ENCODE measurements at regions not wholly inside any gene's neighbourhood (a gene's known extent, or its start where the extent isn't known, plus 50 kb on each side); places are given as distances from the start of the nearest gene placed in this dataset.

DNA sequence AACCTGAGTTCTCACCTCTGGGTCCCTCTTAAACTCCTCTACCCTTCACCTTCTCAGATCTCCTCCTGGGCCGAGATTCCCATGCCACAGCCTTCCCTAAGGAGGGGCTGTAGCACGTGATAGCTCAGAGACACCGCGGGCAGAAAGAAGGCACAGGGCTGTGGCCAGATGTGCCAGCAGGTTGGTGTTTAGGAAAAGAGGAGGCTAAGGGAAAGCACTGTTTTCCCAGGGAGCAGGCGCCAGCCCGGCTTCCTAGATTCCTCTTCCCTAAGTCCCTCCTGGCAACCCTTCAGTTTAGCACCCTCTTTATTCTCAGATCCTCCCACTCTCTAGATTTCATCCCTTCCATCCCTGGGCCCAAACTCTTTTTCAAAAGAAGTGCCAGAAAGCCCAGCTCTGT is 59.4 kb upstream of the CCNG1 start:
- H3K27me3 ChIP-seq (ENCODE audit: control insufficient read depth, insufficient read depth, low read length) = no peaks in the 10 kb centered on the region
- peaks cover 14% of the 10 kb centered on the region for H3K4me1 ChIP-seq (ENCODE audit: control insufficient read depth, insufficient read depth, low read length)
- H3K4me3 ChIP-seq (ENCODE audit: low read depth in 2 of 2, low read length in 2 of 2) = no peak overlapping the region
- intact Hi-C loops (cut with micrococcal nuclease; ENCODE audit: unreplicated experiment) = no loop called here
- H3K9me3 ChIP-seq (ENCODE audit: control insufficient read depth, insufficient read depth, low read depth, low read length) = no peaks in the 10 kb centered on the region
- H3K27ac ChIP-seq (ENCODE audit: low read length) = no peak overlapping the region; the same call in 1 of the 2 replicates
- CTCF ChIA-PET = no interaction called here
- DNase-seq (ENCODE audit: low read depth, low spot score) (no peak), ATAC-seq (no peak)
- in situ Hi-C loops (cut with HindIII; ENCODE audit: low pct_unique_long_range_greater_than_20kb, low sequenced_read_pairs) = no loop called here
- no peaks in the 10 kb centered on the region for H3K36me3 ChIP-seq (ENCODE audit: control insufficient read depth, insufficient read depth, low read length)
- BruUV-seq (replicated peaks) = no TSS peak
- POLR2A ChIA-PET = no interaction called here
- TF ChIP-seq TCF7L2 (IDR thresholded peaks at IDR 0.05; ENCODE audit: low read depth, low read length) (no peak), POLR2AphosphoS5 (IDR thresholded peaks at IDR 0.05; ENCODE audit: low read depth, low read length) (no peak), SIN3A (IDR thresholded peaks at IDR 0.05; ENCODE audit: borderline replicate concordance, insufficient read depth, low read depth, low read length) (no peak)
- TF ChIP-seq, protein P1, sequence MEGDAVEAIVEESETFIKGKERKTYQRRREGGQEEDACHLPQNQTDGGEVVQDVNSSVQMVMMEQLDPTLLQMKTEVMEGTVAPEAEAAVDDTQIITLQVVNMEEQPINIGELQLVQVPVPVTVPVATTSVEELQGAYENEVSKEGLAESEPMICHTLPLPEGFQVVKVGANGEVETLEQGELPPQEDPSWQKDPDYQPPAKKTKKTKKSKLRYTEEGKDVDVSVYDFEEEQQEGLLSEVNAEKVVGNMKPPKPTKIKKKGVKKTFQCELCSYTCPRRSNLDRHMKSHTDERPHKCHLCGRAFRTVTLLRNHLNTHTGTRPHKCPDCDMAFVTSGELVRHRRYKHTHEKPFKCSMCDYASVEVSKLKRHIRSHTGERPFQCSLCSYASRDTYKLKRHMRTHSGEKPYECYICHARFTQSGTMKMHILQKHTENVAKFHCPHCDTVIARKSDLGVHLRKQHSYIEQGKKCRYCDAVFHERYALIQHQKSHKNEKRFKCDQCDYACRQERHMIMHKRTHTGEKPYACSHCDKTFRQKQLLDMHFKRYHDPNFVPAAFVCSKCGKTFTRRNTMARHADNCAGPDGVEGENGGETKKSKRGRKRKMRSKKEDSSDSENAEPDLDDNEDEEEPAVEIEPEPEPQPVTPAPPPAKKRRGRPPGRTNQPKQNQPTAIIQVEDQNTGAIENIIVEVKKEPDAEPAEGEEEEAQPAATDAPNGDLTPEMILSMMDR (IDR thresholded peaks at IDR 0.05) = no peak
- TF ChIP-seq, protein P2, sequence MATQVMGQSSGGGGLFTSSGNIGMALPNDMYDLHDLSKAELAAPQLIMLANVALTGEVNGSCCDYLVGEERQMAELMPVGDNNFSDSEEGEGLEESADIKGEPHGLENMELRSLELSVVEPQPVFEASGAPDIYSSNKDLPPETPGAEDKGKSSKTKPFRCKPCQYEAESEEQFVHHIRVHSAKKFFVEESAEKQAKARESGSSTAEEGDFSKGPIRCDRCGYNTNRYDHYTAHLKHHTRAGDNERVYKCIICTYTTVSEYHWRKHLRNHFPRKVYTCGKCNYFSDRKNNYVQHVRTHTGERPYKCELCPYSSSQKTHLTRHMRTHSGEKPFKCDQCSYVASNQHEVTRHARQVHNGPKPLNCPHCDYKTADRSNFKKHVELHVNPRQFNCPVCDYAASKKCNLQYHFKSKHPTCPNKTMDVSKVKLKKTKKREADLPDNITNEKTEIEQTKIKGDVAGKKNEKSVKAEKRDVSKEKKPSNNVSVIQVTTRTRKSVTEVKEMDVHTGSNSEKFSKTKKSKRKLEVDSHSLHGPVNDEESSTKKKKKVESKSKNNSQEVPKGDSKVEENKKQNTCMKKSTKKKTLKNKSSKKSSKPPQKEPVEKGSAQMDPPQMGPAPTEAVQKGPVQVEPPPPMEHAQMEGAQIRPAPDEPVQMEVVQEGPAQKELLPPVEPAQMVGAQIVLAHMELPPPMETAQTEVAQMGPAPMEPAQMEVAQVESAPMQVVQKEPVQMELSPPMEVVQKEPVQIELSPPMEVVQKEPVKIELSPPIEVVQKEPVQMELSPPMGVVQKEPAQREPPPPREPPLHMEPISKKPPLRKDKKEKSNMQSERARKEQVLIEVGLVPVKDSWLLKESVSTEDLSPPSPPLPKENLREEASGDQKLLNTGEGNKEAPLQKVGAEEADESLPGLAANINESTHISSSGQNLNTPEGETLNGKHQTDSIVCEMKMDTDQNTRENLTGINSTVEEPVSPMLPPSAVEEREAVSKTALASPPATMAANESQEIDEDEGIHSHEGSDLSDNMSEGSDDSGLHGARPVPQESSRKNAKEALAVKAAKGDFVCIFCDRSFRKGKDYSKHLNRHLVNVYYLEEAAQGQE (IDR thresholded peaks at IDR 0.05; ENCODE audit: insufficient read depth in 1 of 2, low read depth in 2 of 2, low read length in 1 of 2) = no peak

DNA sequence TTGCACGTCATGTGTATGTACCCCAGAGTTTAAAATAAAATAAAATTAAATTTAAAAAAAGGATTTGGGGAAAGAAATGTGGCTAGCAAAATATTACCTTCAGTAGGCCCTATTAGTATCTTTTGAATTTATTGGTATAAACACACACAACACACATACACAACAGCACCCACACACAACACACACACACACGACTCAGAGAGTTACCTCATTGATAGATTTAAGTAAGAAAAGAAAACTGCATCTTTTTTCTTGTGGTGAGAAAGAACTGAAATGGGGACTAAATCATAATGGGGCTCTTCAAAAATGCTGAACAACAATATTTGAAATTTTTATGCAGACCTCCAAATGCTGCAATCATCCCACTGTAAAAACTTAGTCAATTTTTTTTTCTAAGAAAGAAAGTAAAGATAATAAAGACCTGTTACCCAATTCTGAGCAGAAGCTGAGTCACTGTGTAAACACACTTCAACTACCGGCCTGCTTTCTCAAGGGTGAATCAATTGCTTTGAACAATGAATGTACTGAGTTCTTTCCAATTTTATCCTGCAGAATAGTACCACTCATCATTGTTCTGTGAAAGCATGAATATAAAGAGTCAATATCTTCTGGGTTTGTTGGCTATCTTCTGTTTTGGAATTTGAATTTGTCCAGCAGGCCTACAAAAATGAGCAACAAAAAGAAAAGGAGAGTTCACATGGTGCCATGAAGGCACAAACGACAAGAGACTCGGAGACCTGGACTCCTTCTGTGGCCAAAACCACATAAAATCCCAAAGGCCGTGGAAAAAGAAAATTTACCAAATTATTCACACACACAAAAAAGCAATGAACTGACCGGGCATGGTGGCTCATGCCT is 57.9 kb upstream of the CCNG1 start:
- in situ Hi-C loops (cut with HindIII; ENCODE audit: low pct_unique_long_range_greater_than_20kb, low sequenced_read_pairs) (no loop called here), intact Hi-C loops (cut with micrococcal nuclease; ENCODE audit: unreplicated experiment) (no loop called here)
- peak overlapping the region in 1 of 2 experiments; percentile 10; a peak in 1 of 4 replicates for H3K4me3 ChIP-seq (ENCODE audit: low read depth in 2 of 2, low read length in 2 of 2)
- DNase-seq (ENCODE audit: low read depth, low spot score) (peak; percentile 50), ATAC-seq (peak; percentile 97)
- no peaks in the 10 kb centered on the region for H3K9me3 ChIP-seq (ENCODE audit: control insufficient read depth, insufficient read depth, low read depth, low read length)
- no peak for TF ChIP-seq SIN3A (IDR thresholded peaks at IDR 0.05; ENCODE audit: borderline replicate concordance, insufficient read depth, low read depth, low read length)
- peak; percentile 57; the same call in 1 of the 2 replicates for TF ChIP-seq TCF7L2 (IDR thresholded peaks at IDR 0.05; ENCODE audit: low read depth, low read length)
- TF ChIP-seq, protein P1 (IDR thresholded peaks at IDR 0.05) = no peak
- TF ChIP-seq POLR2AphosphoS5 (IDR thresholded peaks at IDR 0.05; ENCODE audit: low read depth, low read length) = peak; percentile 49; the same call in 1 of the 2 replicates
- TF ChIP-seq, protein P2 (IDR thresholded peaks at IDR 0.05; ENCODE audit: insufficient read depth in 1 of 2, low read depth in 2 of 2, low read length in 1 of 2) = no peak
- POLR2A ChIA-PET = no interaction called here
- H3K4me1 ChIP-seq (ENCODE audit: control insufficient read depth, insufficient read depth, low read length) = peaks cover 14% of the 10 kb centered on the region
- CTCF ChIA-PET = interaction anchor here (0.7 kb wide), 1 partner anchor 253 kb away, joined by 5 read pairs; no protein-coding TSS in a partner anchor
- no TSS peak for BruUV-seq (replicated peaks)
- peak overlapping the region; percentile 73 for H3K27ac ChIP-seq (ENCODE audit: low read length)
- H3K36me3 ChIP-seq (ENCODE audit: control insufficient read depth, insufficient read depth, low read length) = no peaks in the 10 kb centered on the region
- H3K27me3 ChIP-seq (ENCODE audit: control insufficient read depth, insufficient read depth, low read length) = no peaks in the 10 kb centered on the region

Data from Panc1 (cell line).